ENCODE measurements at regions not wholly inside any gene's neighbourhood (a gene's known extent, or its start where the extent isn't known, plus 50 kb on each side); places are given as distances from the start of the nearest gene placed in this dataset.
"Not testable (repeated sequence)": the region's sequence is repeated elsewhere in the genome, so short reads cannot be mapped to it uniquely, and the experiment has no call there.

- DNase-seq: no peak
Observed at GRCh38 chr15:59830098-59830497, 141.0 kb upstream of the BNIP2 start.

- no peak for DNase-seq
Observed at GRCh38 chr15:59828861-59829260, 139.7 kb upstream of the BNIP2 start.

- DNase-seq: no peak
Observed at GRCh38 chr15:59828263-59828662, 139.1 kb upstream of the BNIP2 start.

- DNase-seq: no peak
Observed at GRCh38 chr15:59825901-59826300, 136.8 kb upstream of the BNIP2 start.

GRCh38 chr15:59821286-59821685 is 132.2 kb upstream of the BNIP2 start:
- DNase-seq: no peak

- DNase-seq: no peak
Observed at GRCh38 chr15:59819092-59819491, 130.0 kb upstream of the BNIP2 start.

GRCh38 chr15:59818336-59818735 is 129.2 kb upstream of the BNIP2 start:
- DNase-seq: no peak

GRCh38 chr15:59817834-59818233 is 128.7 kb upstream of the BNIP2 start:
- no peak for DNase-seq

- no peak for DNase-seq
Observed at GRCh38 chr15:59817053-59817452, 127.9 kb upstream of the BNIP2 start.

- DNase-seq: peak; percentile 48
Observed at GRCh38 chr15:59814409-59814808, 125.3 kb upstream of the BNIP2 start.

- DNase-seq: no peak
Observed at GRCh38 chr15:59812889-59813288, 123.8 kb upstream of the BNIP2 start.

GRCh38 chr15:59812250-59812870 is 123.2 kb upstream of the BNIP2 start:
- no peak for DNase-seq

GRCh38 chr15:59803293-59803966 is 114.3 kb upstream of the BNIP2 start:
- DNase-seq: peak; percentile 85

- no peak for DNase-seq
Observed at GRCh38 chr15:59801649-59802048, 112.5 kb upstream of the BNIP2 start.

GRCh38 chr15:59798605-59798917 is 109.4 kb upstream of the BNIP2 start:
- DNase-seq: no peak

GRCh38 chr15:59797756-59798604 is 108.9 kb upstream of the BNIP2 start:
- DNase-seq: no peak

GRCh38 chr15:59794229-59794886 is 105.2 kb upstream of the BNIP2 start:
- DNase-seq: no peak

GRCh38 chr15:59792359-59792758 is 103.2 kb upstream of the BNIP2 start:
- peak; percentile 30 for DNase-seq

GRCh38 chr15:59791755-59792154 is 102.6 kb upstream of the BNIP2 start:
- no peak for DNase-seq

- DNase-seq: no peak
Observed at GRCh38 chr15:59791079-59791478, 102.0 kb upstream of the BNIP2 start.

GRCh38 chr15:59786466-59786865 is 97.3 kb upstream of the BNIP2 start:
- DNase-seq: not testable (repeated sequence)

GRCh38 chr15:59785981-59786380 is 96.9 kb upstream of the BNIP2 start:
- DNase-seq: not testable (repeated sequence)

GRCh38 chr15:59783774-59784520 is 94.8 kb upstream of the BNIP2 start:
- not testable (repeated sequence) for DNase-seq

All from CD4-positive, alpha-beta T cell treated with Interleukin-12 subunit alpha and Interleukin-12 subunit beta, for 1 hour (primary cell).